ENCODE measurements at regions not wholly inside any gene's neighbourhood (a gene's known extent, or its start where the extent isn't known, plus 50 kb on each side); places are given as distances from the start of the nearest gene placed in this dataset.
"Not testable (repeated sequence)": the region's sequence is repeated elsewhere in the genome, so short reads cannot be mapped to it uniquely, and the experiment has no call there.

- DNase-seq (ENCODE audit: low read depth in 2 of 3, low spot score in 1 of 3), result no peak
These were observed 330.3 kb downstream of the HGF start for GRCh38 chr7:81439591-81439990.

- DNase-seq (ENCODE audit: low read depth in 2 of 3, low spot score in 1 of 3), result not testable (repeated sequence)
These were observed 332.7 kb downstream of the HGF start for GRCh38 chr7:81437160-81437559.

- no peak for DNase-seq (ENCODE audit: low read depth in 2 of 3, low spot score in 1 of 3)
These were observed 336.0 kb downstream of the HGF start for GRCh38 chr7:81433692-81434331.

GRCh38 chr7:81433206-81433605 is 336.6 kb downstream of the HGF start:
- DNase-seq (ENCODE audit: low read depth in 2 of 3, low spot score in 1 of 3), result no peak

- no peak for DNase-seq (ENCODE audit: low read depth in 2 of 3, low spot score in 1 of 3)
These were observed 339.1 kb downstream of the HGF start for GRCh38 chr7:81430761-81431160.

- DNase-seq (ENCODE audit: low read depth in 2 of 3, low spot score in 1 of 3), result no peak
These were observed 339.7 kb downstream of the HGF start for GRCh38 chr7:81430150-81430549.

GRCh38 chr7:81427461-81427860 is 342.4 kb downstream of the HGF start:
- no peak for DNase-seq (ENCODE audit: low read depth in 2 of 3, low spot score in 1 of 3)

- DNase-seq (ENCODE audit: low read depth in 2 of 3, low spot score in 1 of 3), result no peak
These were observed 349.2 kb downstream of the HGF start for GRCh38 chr7:81420526-81421226.

- DNase-seq (ENCODE audit: low read depth in 2 of 3, low spot score in 1 of 3), result no peak
These were observed 350.1 kb downstream of the HGF start for GRCh38 chr7:81419731-81420130.

GRCh38 chr7:81416659-81417058 is 353.2 kb downstream of the HGF start:
- DNase-seq (ENCODE audit: low read depth in 2 of 3, low spot score in 1 of 3), result no peak

- no peak for DNase-seq (ENCODE audit: low read depth in 2 of 3, low spot score in 1 of 3)
These were observed 354.7 kb downstream of the HGF start for GRCh38 chr7:81415181-81415580.

- DNase-seq (ENCODE audit: low read depth in 2 of 3, low spot score in 1 of 3), result no peak
These were observed 355.4 kb downstream of the HGF start for GRCh38 chr7:81414411-81414810.

GRCh38 chr7:81410471-81411117 is 359.3 kb downstream of the HGF start:
- no peak for DNase-seq (ENCODE audit: low read depth in 2 of 3, low spot score in 1 of 3)

- DNase-seq (ENCODE audit: low read depth in 2 of 3, low spot score in 1 of 3), result no peak
These were observed 361.1 kb downstream of the HGF start for GRCh38 chr7:81408728-81409127.

- DNase-seq (ENCODE audit: low read depth in 2 of 3, low spot score in 1 of 3), result no peak
These were observed 362.8 kb downstream of the HGF start for GRCh38 chr7:81407094-81407493.

GRCh38 chr7:81404669-81405068 is 365.2 kb downstream of the HGF start:
- no peak for DNase-seq (ENCODE audit: low read depth in 2 of 3, low spot score in 1 of 3)

- no peak for DNase-seq (ENCODE audit: low read depth in 2 of 3, low spot score in 1 of 3)
These were observed 367.6 kb downstream of the HGF start for GRCh38 chr7:81402227-81402626.

GRCh38 chr7:81399471-81399870 is 370.4 kb downstream of the HGF start:
- DNase-seq (ENCODE audit: low read depth in 2 of 3, low spot score in 1 of 3), result no peak

- DNase-seq (ENCODE audit: low read depth in 2 of 3, low spot score in 1 of 3), result no peak
These were observed 375.8 kb downstream of the HGF start for GRCh38 chr7:81394029-81394428.

- DNase-seq (ENCODE audit: low read depth in 2 of 3, low spot score in 1 of 3), result no peak
These were observed 376.8 kb downstream of the HGF start for GRCh38 chr7:81393018-81393417.

GRCh38 chr7:81385370-81385769 is 384.5 kb downstream of the HGF start:
- no peak for DNase-seq (ENCODE audit: low read depth in 2 of 3, low spot score in 1 of 3)

- no peak for DNase-seq (ENCODE audit: low read depth in 2 of 3, low spot score in 1 of 3)
These were observed 386.0 kb downstream of the HGF start for GRCh38 chr7:81383846-81384245.
